M059J (cell line): ENCODE measurements at regions not wholly inside any gene's neighbourhood (a gene's known extent, or its start where the extent isn't known, plus 50 kb on each side); places are given as distances from the start of the nearest gene placed in this dataset.
"Not testable (repeated sequence)": the region's sequence is repeated elsewhere in the genome, so short reads cannot be mapped to it uniquely, and the experiment has no call there.

Experiments used
- DNase-seq: peaks from one replicate; pipeline ENCODE4 v3.0.0-alpha.2; 2012; ENCODE audit warnings: low read depth

- no peak for DNase-seq
Measured at GRCh38 chr18:66874375-66874774, 270.5 kb upstream of the CDH19 start.

- DNase-seq = no peak
Measured at GRCh38 chr18:66873899-66874298, 270.0 kb upstream of the CDH19 start.

- DNase-seq = no peak
Measured at GRCh38 chr18:66872277-66872676, 268.4 kb upstream of the CDH19 start.

- DNase-seq = peak; percentile 13
Measured at GRCh38 chr18:66867653-66868052, 263.8 kb upstream of the CDH19 start.

- not testable (repeated sequence) for DNase-seq
Measured at GRCh38 chr18:66866427-66866940, 262.6 kb upstream of the CDH19 start.

- DNase-seq = no peak
Measured at GRCh38 chr18:66838340-66838987, 234.6 kb upstream of the CDH19 start.

- DNase-seq = no peak
Measured at GRCh38 chr18:66833646-66834045, 229.8 kb upstream of the CDH19 start.

- DNase-seq = no peak
Measured at GRCh38 chr18:66826211-66826610, 222.3 kb upstream of the CDH19 start.

GRCh38 chr18:66825347-66825746 is 221.5 kb upstream of the CDH19 start:
- DNase-seq = no peak

GRCh38 chr18:66819235-66819634 is 215.3 kb upstream of the CDH19 start:
- no peak for DNase-seq

GRCh38 chr18:66813138-66813537 is 209.2 kb upstream of the CDH19 start:
- DNase-seq = no peak

- no peak for DNase-seq
Measured at GRCh38 chr18:66795051-66795450, 191.2 kb upstream of the CDH19 start.

GRCh38 chr18:66792466-66792865 is 188.6 kb upstream of the CDH19 start:
- DNase-seq = no peak

- no peak for DNase-seq
Measured at GRCh38 chr18:66780609-66781008, 176.7 kb upstream of the CDH19 start.

GRCh38 chr18:66778048-66778447 is 174.2 kb upstream of the CDH19 start:
- DNase-seq = no peak

- DNase-seq = no peak
Measured at GRCh38 chr18:66769375-66769774, 165.5 kb upstream of the CDH19 start.

GRCh38 chr18:66764230-66764629 is 160.3 kb upstream of the CDH19 start:
- DNase-seq = no peak

- no peak for DNase-seq
Measured at GRCh38 chr18:66761166-66761565, 157.3 kb upstream of the CDH19 start.

GRCh38 chr18:66760559-66760958 is 156.7 kb upstream of the CDH19 start:
- DNase-seq = no peak

- DNase-seq = no peak
Measured at GRCh38 chr18:66759050-66759828, 155.3 kb upstream of the CDH19 start.

- DNase-seq = no peak
Measured at GRCh38 chr18:66757946-66758345, 154.1 kb upstream of the CDH19 start.

- no peak for DNase-seq
Measured at GRCh38 chr18:66754335-66754734, 150.4 kb upstream of the CDH19 start.

- no peak for DNase-seq
Measured at GRCh38 chr18:66752733-66753132, 148.8 kb upstream of the CDH19 start.
